ENCODE measurements at regions not wholly inside any gene's neighbourhood (a gene's known extent, or its start where the extent isn't known, plus 50 kb on each side); places are given as distances from the start of the nearest gene placed in this dataset.

DNA sequence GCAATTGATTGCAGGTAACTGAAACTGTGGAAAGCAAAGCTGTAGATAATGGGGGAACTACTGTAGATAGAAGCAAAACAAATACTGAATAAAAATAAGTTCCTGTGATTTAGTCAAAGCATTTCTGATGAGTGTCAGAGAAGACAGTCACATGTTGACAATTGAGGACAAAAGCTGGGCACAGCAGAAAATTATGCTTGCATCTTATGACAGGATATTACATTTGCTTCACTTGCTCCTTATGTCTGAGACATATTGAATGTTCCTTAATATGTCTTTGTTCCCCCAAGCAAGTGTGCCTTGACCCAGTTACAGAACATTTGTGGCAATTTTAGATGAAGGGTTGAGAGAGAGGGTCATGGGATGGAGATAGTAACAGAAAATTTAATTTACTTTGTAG, 526.0 kb upstream of the B3GALT2 start:
- Histone ChIP-seq H3K27ac (ENCODE audit: low read depth in 1 of 2, low read length in 1 of 2) (no peak overlapping the region), H3K36me3 (ENCODE audit: control insufficient read depth in 4 of 4, insufficient read depth in 4 of 4, low read length in 4 of 4) (no peaks in the 10 kb centered on the region)

GRCh38 chr1:193709607-193710006, 523.2 kb upstream of the B3GALT2 start:
- no peak overlapping the region for H3K27ac ChIP-seq (ENCODE audit: low read depth in 1 of 2, low read length in 1 of 2)
- WGBS, 2 donors: 66 to 84% methylated on average over 1 of the region's 1 CpG
- H3K27me3 ChIP-seq (ENCODE audit: control insufficient read depth in 3 of 3, insufficient read depth in 3 of 3, low read length in 2 of 3): no peaks in the 10 kb centered on the region
- H3K36me3 ChIP-seq (ENCODE audit: control insufficient read depth in 4 of 4, insufficient read depth in 4 of 4, low read length in 4 of 4): no peaks in the 10 kb centered on the region
- H3K9ac ChIP-seq (ENCODE audit: insufficient read depth in 1 of 2, low read length in 2 of 2): no peak overlapping the region
- H3K4me3 ChIP-seq: no peak overlapping the region
- DNase-seq (no peak), ATAC-seq (ENCODE audit: insufficient read depth, low FRiP score) (peak; percentile 24)
- TF ChIP-seq, protein P1, sequence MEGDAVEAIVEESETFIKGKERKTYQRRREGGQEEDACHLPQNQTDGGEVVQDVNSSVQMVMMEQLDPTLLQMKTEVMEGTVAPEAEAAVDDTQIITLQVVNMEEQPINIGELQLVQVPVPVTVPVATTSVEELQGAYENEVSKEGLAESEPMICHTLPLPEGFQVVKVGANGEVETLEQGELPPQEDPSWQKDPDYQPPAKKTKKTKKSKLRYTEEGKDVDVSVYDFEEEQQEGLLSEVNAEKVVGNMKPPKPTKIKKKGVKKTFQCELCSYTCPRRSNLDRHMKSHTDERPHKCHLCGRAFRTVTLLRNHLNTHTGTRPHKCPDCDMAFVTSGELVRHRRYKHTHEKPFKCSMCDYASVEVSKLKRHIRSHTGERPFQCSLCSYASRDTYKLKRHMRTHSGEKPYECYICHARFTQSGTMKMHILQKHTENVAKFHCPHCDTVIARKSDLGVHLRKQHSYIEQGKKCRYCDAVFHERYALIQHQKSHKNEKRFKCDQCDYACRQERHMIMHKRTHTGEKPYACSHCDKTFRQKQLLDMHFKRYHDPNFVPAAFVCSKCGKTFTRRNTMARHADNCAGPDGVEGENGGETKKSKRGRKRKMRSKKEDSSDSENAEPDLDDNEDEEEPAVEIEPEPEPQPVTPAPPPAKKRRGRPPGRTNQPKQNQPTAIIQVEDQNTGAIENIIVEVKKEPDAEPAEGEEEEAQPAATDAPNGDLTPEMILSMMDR (IDR thresholded peaks at IDR 0.05; ENCODE audit: control extremely low read depth, extremely low read depth): no peak
- peaks cover 0 to 13% (median 0%) of the 10 kb centered on the region in 5 donors for H3K4me1 ChIP-seq (ENCODE audit: control insufficient read depth in 5 of 5, insufficient read depth in 5 of 5, low read length in 5 of 5)
- no peaks in the 10 kb centered on the region for H3K9me3 ChIP-seq (ENCODE audit: control insufficient read depth in 4 of 4, insufficient read depth in 3 of 4, low read length in 3 of 4)

More for the DNA sequence above, 526.0 kb upstream of the B3GALT2 start:
- peaks cover 0 to 6% (median 0%) of the 10 kb centered on the region in 5 donors for H3K4me1 ChIP-seq (ENCODE audit: control insufficient read depth in 5 of 5, insufficient read depth in 5 of 5, low read length in 5 of 5)
- ATAC-seq (ENCODE audit: insufficient read depth, low FRiP score): no peak
- no peaks in the 10 kb centered on the region for H3K9me3 ChIP-seq (ENCODE audit: control insufficient read depth in 4 of 4, insufficient read depth in 3 of 4, low read length in 3 of 4)
- H3K4me3 ChIP-seq: no peak overlapping the region
- H3K27me3 ChIP-seq (ENCODE audit: control insufficient read depth in 3 of 3, insufficient read depth in 3 of 3, low read length in 2 of 3): no peaks in the 10 kb centered on the region
- TF ChIP-seq, protein P1 (IDR thresholded peaks at IDR 0.05; ENCODE audit: control extremely low read depth, extremely low read depth): no peak
- no peak for DNase-seq
- H3K9ac ChIP-seq (ENCODE audit: insufficient read depth in 1 of 2, low read length in 2 of 2): no peak overlapping the region

DNA sequence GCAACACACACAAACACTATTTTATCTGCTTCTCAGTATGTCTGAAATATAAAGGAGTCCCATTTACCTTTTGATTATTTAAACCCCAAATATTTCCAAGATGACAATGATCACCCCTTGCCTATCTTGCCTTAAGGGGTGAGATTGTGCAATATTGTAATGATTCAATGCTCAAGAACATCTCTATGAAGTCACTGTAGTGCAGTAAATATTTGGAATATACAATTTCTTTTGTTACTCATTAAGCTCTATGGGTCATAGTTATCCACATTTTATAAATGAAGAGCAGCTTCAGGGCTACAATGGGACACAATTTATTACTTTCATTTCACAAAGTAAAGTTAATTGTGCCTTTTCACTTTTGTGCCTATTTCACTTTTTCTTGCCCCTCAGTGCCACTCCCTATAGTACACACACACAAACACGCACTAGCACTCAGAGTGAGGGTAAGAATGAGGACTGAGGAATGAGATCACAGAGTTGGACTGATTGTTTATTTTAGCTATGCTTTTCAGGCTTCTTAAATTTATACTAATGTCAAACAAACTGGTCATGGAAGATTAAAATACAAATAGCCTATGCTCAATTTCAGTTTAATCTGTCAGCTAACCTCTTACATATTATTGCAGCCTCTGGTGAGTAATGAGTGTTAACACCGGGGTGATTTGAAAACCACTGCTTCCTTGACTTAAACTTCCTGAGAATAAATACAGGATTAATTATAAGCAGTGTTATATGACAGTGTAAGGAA, 521.0 kb upstream of the B3GALT2 start:
- H3K4me3 ChIP-seq: no peak overlapping the region
- 21 to 28% methylated on average over 2 of the region's 2 CpGs for WGBS, 2 donors
- no peak overlapping the region for H3K9ac ChIP-seq (ENCODE audit: insufficient read depth in 1 of 2, low read length in 2 of 2)
- no peaks in the 10 kb centered on the region for H3K27me3 ChIP-seq (ENCODE audit: control insufficient read depth in 3 of 3, insufficient read depth in 3 of 3, low read length in 2 of 3)
- H3K27ac ChIP-seq (ENCODE audit: low read depth in 1 of 2, low read length in 1 of 2): no peak overlapping the region
- peak in 2 of 3 donors; percentile 13 to 25 for DNase-seq
- H3K36me3 ChIP-seq (ENCODE audit: control insufficient read depth in 4 of 4, insufficient read depth in 4 of 4, low read length in 4 of 4): no peaks in the 10 kb centered on the region
- H3K4me1 ChIP-seq (ENCODE audit: control insufficient read depth in 5 of 5, insufficient read depth in 5 of 5, low read length in 5 of 5): peaks cover 0 to 25% (median 0%) of the 10 kb centered on the region in 5 donors
- ATAC-seq (ENCODE audit: insufficient read depth, low FRiP score): no peak
- H3K9me3 ChIP-seq (ENCODE audit: control insufficient read depth in 4 of 4, insufficient read depth in 3 of 4, low read length in 3 of 4): no peaks in the 10 kb centered on the region
- TF ChIP-seq, protein P1 (IDR thresholded peaks at IDR 0.05; ENCODE audit: control extremely low read depth, extremely low read depth): no peak

DNA sequence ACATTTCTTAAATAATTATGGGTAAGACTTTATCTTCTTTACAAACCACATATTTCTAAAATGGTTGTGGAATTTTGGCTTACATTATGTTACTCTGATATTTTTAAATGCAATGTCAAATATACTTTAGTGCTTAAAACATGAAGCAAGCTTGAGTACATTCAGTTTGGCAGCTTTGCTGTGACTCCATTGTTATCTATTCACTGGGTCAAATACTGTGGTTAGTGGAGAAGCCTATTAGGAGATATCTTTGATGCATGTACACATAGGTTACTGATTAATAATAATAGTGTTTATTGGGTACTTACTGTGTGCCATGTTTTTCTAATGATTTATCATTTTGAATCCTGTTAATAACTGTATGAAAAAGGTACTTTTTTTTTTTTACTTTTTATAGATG, 520.4 kb upstream of the B3GALT2 start:
- Histone ChIP-seq H3K4me1 (ENCODE audit: control insufficient read depth in 5 of 5, insufficient read depth in 5 of 5, low read length in 5 of 5) (peaks cover 0 to 25% (median 0%) of the 10 kb centered on the region in 5 donors), H3K9me3 (ENCODE audit: control insufficient read depth in 4 of 4, insufficient read depth in 3 of 4, low read length in 3 of 4) (no peaks in the 10 kb centered on the region), H3K27me3 (ENCODE audit: control insufficient read depth in 3 of 3, insufficient read depth in 3 of 3, low read length in 2 of 3) (no peaks in the 10 kb centered on the region), H3K36me3 (ENCODE audit: control insufficient read depth in 4 of 4, insufficient read depth in 4 of 4, low read length in 4 of 4) (no peaks in the 10 kb centered on the region), H3K9ac (ENCODE audit: insufficient read depth in 1 of 2, low read length in 2 of 2) (no peak overlapping the region), H3K4me3 (no peak overlapping the region), H3K27ac (ENCODE audit: low read depth in 1 of 2, low read length in 1 of 2) (no peak overlapping the region)
- TF ChIP-seq, protein P1 (IDR thresholded peaks at IDR 0.05; ENCODE audit: control extremely low read depth, extremely low read depth): no peak
- no peak for DNase-seq
- ATAC-seq (ENCODE audit: insufficient read depth, low FRiP score): no peak

Measured in lung (tissue), 11 donors.